ENCODE measurements at regions not wholly inside any gene's neighbourhood (a gene's known extent, or its start where the extent isn't known, plus 50 kb on each side); places are given as distances from the start of the nearest gene placed in this dataset.

DNA sequence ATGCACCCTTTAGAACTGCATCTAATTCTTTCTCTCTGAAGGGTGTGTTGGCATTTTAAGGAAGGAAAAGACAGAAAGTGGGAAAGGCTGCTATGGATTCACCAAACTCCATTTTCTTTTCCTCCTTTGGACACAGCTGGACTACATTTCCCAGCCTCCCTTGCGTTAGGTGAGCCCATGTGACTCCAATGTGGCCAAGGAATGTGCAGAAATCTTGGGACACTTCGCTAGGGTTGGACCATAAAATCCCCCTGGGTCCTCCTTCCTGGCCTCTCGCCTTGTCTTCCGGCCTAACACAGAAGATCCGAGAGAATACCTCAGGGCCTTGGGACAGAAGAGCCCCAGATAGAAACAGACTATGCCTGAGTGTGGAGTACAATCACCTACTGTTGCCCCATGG is 56.3 kb downstream of the ABCC12 start:
- no peak for TF ChIP-seq POLR2A (IDR thresholded peaks at IDR 0.05; ENCODE audit: control extremely low read depth in 1 of 2, low read depth in 2 of 2, low read length in 2 of 2)
- no peak for TF ChIP-seq CREB1 (IDR thresholded peaks at IDR 0.05)
- TF ChIP-seq POLR2AphosphoS5 (IDR thresholded peaks at IDR 0.05; ENCODE audit: low read depth, low read length), result no peak
- TF ChIP-seq, protein P1, sequence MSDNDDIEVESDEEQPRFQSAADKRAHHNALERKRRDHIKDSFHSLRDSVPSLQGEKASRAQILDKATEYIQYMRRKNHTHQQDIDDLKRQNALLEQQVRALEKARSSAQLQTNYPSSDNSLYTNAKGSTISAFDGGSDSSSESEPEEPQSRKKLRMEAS (IDR thresholded peaks at IDR 0.05), result no peak
- TF ChIP-seq JUN (IDR thresholded peaks at IDR 0.05; ENCODE audit: low read depth, low read length), result no peak
- TF ChIP-seq GABPA (IDR thresholded peaks at IDR 0.05; ENCODE audit: borderline replicate concordance, insufficient read depth, low read length), result no peak
- TF ChIP-seq, protein P2, sequence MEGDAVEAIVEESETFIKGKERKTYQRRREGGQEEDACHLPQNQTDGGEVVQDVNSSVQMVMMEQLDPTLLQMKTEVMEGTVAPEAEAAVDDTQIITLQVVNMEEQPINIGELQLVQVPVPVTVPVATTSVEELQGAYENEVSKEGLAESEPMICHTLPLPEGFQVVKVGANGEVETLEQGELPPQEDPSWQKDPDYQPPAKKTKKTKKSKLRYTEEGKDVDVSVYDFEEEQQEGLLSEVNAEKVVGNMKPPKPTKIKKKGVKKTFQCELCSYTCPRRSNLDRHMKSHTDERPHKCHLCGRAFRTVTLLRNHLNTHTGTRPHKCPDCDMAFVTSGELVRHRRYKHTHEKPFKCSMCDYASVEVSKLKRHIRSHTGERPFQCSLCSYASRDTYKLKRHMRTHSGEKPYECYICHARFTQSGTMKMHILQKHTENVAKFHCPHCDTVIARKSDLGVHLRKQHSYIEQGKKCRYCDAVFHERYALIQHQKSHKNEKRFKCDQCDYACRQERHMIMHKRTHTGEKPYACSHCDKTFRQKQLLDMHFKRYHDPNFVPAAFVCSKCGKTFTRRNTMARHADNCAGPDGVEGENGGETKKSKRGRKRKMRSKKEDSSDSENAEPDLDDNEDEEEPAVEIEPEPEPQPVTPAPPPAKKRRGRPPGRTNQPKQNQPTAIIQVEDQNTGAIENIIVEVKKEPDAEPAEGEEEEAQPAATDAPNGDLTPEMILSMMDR (IDR thresholded peaks at IDR 0.05; ENCODE audit: control extremely low read depth in 1 of 3, insufficient read depth in 1 of 3, low read depth in 1 of 3, low read length in 3 of 3), result no peak
- TF ChIP-seq RAD21 (IDR thresholded peaks at IDR 0.05 in 1 of 2, conservative IDR thresholded peaks at IDR 0.05 in 1 of 2; ENCODE audit: low read depth in 2 of 2, low read length in 2 of 2), result no peak
- no peak for TF ChIP-seq CHD1 (IDR thresholded peaks at IDR 0.05; ENCODE audit: low read depth, low read length)
- TF ChIP-seq PHF8 (conservative IDR thresholded peaks at IDR 0.05; ENCODE audit: low read depth, low read length), result no peak
- no peak for TF ChIP-seq KDM1A (IDR thresholded peaks at IDR 0.05; ENCODE audit: borderline replicate concordance, low read length)
- no peak for TF ChIP-seq RFX5 (IDR thresholded peaks at IDR 0.05; ENCODE audit: borderline replicate concordance, low read depth, low read length)
- TF ChIP-seq CBX5 (IDR thresholded peaks at IDR 0.05; ENCODE audit: low read depth, low read length), result no peak
- TF ChIP-seq TBP (IDR thresholded peaks at IDR 0.05; ENCODE audit: low read depth, low read length), result no peak
